Activated T-helper 1 cell treated with anti-CD3 and anti-CD28 coated beads, Interleukin-12 subunit alpha, Interleukin-12 subunit beta, Interleukin-2, Interleukin-4 antibody, amounts not matched to agents 30 ng/mL and 10 ng/mL and 1 ng/mL, durations not matched to agents 14 hours and 24 hours and 36 hours (primary cell): ENCODE measurements at regions not wholly inside any gene's neighbourhood (a gene's known extent, or its start where the extent isn't known, plus 50 kb on each side); places are given as distances from the start of the nearest gene placed in this dataset.

ENCODE experiments used
- DNase-seq: peaks from one replicate; pipeline ENCODE4 v3.0.0; 2021; ENCODE audit warnings: low spot score
- H3K27ac Mint-ChIP-seq: one replicate; pipeline ENCODE4 v1.8.0; 2021; ENCODE audit warnings: mild to moderate bottlenecking, mixed read lengths
- H3K27me3 Mint-ChIP-seq: one replicate; pipeline ENCODE4 v1.8.0; 2022; ENCODE audit warnings: mild to moderate bottlenecking, moderate library complexity, mixed read lengths; ENCODE audit not compliant: insufficient read depth
- H3K36me3 Mint-ChIP-seq: one replicate; pipeline ENCODE4 v1.8.0; 2021; ENCODE audit warnings: low read depth, mixed read lengths
- H3K4me1 Mint-ChIP-seq: one replicate; pipeline ENCODE4 v1.8.0; 2021; ENCODE audit warnings: low read depth, mixed read lengths
- H3K4me3 Mint-ChIP-seq: one replicate; pipeline ENCODE4 v1.8.0; 2021; ENCODE audit warnings: mild to moderate bottlenecking, moderate library complexity, mixed read lengths
- H3K9me3 Mint-ChIP-seq: one replicate; pipeline ENCODE4 v1.8.0; 2021; ENCODE audit warnings: mixed read lengths
- intact Hi-C: fragments of 100-400 bp; cut with micrococcal nuclease; formaldehyde crosslinking; loops from one replicate; pipeline ENCODE4 v1.15.1; 2024

DNA sequence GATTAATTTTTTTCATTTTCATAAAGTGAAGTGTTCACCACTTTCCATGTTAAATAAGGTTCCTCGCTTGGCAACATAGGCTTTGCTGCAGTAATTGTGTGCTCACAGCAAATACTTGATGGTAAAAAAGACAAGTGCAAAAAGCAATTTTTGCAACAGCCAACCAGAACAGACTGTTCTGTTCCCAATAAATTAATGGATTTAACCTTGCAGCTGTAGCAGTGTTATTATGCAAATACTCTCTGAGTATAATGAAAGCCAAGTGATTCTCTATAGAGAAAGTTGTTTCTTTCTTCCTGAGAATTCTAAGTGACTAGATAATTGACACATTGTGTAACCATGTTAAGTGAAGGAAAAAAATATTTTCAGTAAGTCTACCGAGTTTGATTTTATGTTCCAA lies 183.7 kb upstream of the NAALADL2 start:
- DNase-seq = no peak
- Mint-ChIP-seq H3K9me3 (no peaks in the 10 kb centered on the region), H3K27ac (no peak overlapping the region), H3K27me3 (no peaks in the 10 kb centered on the region), H3K36me3 (no peaks in the 10 kb centered on the region), H3K4me1 (no peaks in the 10 kb centered on the region), H3K4me3 (no peak overlapping the region)
- intact Hi-C loops = no loop called here

DNA sequence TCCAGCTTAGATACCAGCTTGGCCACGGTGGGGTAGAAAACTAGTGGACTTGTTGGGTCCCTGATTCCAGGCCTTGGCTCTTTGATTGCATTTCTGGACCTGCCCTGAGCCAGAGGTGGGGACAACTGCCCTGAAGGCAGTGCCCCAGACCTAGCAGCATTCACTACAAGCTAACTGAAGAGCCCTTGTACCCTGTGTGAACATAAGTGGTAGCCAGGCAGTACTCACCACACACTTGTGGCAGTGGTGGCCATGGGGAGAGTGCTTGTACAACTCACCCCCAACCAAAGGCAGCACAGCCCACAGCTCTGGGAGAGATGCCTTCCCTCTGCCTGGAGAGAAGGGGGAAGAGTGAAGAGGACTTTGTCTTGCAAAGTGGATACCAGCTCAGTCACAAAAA lies 177.3 kb upstream of the NAALADL2 start:
- DNase-seq = no peak
- Mint-ChIP-seq H3K4me1 (no peaks in the 10 kb centered on the region), H3K27me3 (no peaks in the 10 kb centered on the region), H3K36me3 (no peaks in the 10 kb centered on the region), H3K9me3 (peaks cover 14% of the 10 kb centered on the region), H3K4me3 (no peak overlapping the region), H3K27ac (no peak overlapping the region)
- intact Hi-C loops = no loop called here

DNA sequence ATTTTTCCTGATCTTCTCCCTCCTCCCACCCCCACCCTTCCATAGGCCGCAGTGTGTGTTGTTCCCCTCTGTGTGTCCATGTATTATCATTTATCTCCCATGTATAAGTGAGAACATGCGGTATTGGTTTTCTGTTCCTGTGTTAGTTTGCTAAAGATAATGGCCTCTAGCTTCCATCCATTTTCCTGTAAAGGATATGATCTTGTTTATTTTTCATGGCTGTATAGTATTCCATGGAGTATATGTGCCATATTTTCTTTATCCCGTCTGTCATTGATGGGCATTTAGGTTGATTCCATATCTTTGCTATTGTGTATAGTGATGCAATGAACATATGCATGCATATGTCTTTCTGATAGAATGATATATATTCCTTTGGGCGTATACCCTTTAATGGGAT lies 173.3 kb upstream of the NAALADL2 start:
- no peak for DNase-seq
- no peaks in the 10 kb centered on the region for H3K4me1 Mint-ChIP-seq
- no peaks in the 10 kb centered on the region for H3K36me3 Mint-ChIP-seq
- H3K27ac Mint-ChIP-seq = no peak overlapping the region
- H3K9me3 Mint-ChIP-seq = peaks cover 19% of the 10 kb centered on the region
- no peak overlapping the region for H3K4me3 Mint-ChIP-seq
- intact Hi-C loops = no loop called here
- H3K27me3 Mint-ChIP-seq = no peaks in the 10 kb centered on the region

DNA sequence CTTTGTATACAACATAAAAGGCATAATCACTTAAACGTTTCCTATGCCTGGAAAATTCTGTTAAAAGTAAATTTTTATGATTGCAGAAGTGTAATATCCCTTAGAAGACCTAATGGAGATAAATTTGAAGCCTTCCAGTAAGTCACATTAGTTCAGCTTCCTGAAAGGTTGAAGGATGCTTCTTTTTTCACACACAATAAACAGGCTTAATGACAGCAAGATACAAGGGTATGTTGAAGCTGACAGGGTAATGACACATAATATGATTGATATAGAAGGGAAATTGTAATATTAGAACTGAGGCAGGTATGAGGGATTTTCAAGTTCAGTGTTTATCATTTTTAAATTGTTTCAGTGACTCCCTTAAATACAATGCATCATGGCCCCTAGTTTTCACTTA lies 161.8 kb upstream of the NAALADL2 start:
- H3K27ac Mint-ChIP-seq = no peak overlapping the region
- no peaks in the 10 kb centered on the region for H3K27me3 Mint-ChIP-seq
- no peaks in the 10 kb centered on the region for H3K4me1 Mint-ChIP-seq
- intact Hi-C loops = no loop called here
- no peak for DNase-seq
- H3K9me3 Mint-ChIP-seq = no peaks in the 10 kb centered on the region
- H3K36me3 Mint-ChIP-seq = no peaks in the 10 kb centered on the region
- no peak overlapping the region for H3K4me3 Mint-ChIP-seq

DNA sequence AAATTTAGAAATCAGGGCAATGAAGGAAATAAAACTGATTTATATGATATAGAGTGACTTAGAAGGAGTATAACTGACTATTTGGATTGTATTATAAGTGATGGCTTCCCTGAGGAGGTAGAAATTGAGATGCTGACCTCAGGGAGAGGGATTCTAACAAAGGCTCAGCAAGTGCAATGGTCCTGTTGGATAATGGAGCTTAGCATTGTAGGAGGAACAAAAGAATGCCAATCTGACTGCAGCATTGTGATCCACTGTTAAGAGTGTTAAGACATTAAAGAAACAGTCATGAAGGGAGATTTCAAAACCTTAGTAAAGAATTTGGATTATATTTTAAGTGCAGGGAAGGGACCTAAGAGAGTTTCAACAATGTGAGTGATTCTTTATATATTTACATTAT lies 158.4 kb upstream of the NAALADL2 start:
- DNase-seq = no peak
- H3K4me3 Mint-ChIP-seq = no peak overlapping the region
- H3K36me3 Mint-ChIP-seq = no peaks in the 10 kb centered on the region
- intact Hi-C loops = no loop called here
- H3K4me1 Mint-ChIP-seq = no peaks in the 10 kb centered on the region
- H3K27ac Mint-ChIP-seq = no peak overlapping the region
- H3K27me3 Mint-ChIP-seq = no peaks in the 10 kb centered on the region
- H3K9me3 Mint-ChIP-seq = no peaks in the 10 kb centered on the region

DNA sequence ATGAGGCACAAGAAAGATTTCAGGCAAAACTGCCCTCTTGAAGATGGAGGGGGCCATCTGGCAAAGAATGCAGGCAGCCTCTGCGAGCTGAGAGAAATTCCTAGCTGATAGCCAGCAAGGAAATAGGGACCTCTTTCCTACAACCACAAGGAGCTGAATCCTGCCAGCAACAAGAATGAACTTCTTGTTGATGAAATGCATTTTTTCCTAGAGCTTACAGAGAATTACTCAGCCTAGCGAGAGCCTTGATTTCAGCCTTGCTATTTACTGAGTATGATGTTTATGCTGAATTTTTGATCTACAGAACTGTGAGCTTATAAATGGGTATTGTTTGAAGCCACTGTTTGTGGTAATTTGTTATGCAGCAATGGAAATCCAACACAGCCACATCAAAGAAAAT lies 148.5 kb upstream of the NAALADL2 start:
- H3K9me3 Mint-ChIP-seq = no peaks in the 10 kb centered on the region
- DNase-seq = no peak
- intact Hi-C loops = no loop called here
- H3K27me3 Mint-ChIP-seq = no peaks in the 10 kb centered on the region
- no peaks in the 10 kb centered on the region for H3K36me3 Mint-ChIP-seq
- H3K27ac Mint-ChIP-seq = no peak overlapping the region
- H3K4me1 Mint-ChIP-seq = no peaks in the 10 kb centered on the region
- H3K4me3 Mint-ChIP-seq = no peak overlapping the region

DNA sequence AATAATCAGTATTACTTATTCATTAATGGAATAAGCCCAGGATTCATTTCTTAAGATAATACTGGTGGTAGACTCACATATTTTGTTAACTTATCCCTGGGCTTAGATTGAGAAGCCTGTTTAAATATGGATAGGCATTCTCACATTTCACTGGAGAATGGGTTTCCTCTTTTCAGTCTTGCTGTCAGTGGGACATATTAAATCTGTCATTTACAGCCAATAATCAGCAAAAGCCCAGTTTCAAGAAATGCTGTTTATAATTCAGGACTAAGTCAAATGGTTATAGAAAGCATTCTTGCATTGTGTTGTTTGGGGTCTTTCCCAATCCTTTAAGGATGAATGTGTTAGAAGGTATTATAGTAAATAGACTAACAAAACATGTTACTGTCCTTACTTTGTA lies 143.7 kb upstream of the NAALADL2 start:
- H3K27me3 Mint-ChIP-seq = no peaks in the 10 kb centered on the region
- no peaks in the 10 kb centered on the region for H3K36me3 Mint-ChIP-seq
- intact Hi-C loops = no loop called here
- DNase-seq = no peak
- H3K9me3 Mint-ChIP-seq = no peaks in the 10 kb centered on the region
- H3K27ac Mint-ChIP-seq = no peak overlapping the region
- no peak overlapping the region for H3K4me3 Mint-ChIP-seq
- H3K4me1 Mint-ChIP-seq = no peaks in the 10 kb centered on the region

DNA sequence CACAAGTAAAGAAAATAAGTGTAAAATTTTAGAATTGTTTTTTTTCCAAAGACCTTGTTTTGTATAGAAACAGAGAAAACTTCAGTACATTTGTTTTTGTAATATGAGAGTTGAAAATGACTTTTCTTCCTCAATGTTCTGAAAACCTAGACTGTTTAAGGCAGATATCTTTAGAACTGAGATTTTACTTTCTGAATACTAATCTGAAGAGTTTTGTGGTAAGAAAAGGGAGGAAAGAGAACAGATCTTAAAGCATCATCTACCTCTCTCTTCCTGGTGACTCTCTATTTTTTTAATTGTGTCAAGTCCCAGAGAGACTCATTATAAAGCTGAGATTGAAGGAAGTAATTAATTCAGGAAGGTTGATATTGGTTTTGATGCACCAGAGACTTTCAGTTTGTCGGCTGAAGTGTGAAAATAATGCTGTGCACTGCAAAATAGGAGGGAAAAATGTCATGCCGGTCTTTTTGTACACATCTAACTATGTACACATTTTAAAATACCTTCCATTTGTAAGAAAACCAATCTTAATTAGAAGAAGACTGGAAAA lies 142.1 kb upstream of the NAALADL2 start:
- Mint-ChIP-seq H3K4me3 (no peak overlapping the region), H3K27me3 (no peaks in the 10 kb centered on the region), H3K9me3 (no peaks in the 10 kb centered on the region), H3K27ac (no peak overlapping the region), H3K36me3 (no peaks in the 10 kb centered on the region), H3K4me1 (no peaks in the 10 kb centered on the region)
- intact Hi-C loops = no loop called here
- DNase-seq = no peak

DNA sequence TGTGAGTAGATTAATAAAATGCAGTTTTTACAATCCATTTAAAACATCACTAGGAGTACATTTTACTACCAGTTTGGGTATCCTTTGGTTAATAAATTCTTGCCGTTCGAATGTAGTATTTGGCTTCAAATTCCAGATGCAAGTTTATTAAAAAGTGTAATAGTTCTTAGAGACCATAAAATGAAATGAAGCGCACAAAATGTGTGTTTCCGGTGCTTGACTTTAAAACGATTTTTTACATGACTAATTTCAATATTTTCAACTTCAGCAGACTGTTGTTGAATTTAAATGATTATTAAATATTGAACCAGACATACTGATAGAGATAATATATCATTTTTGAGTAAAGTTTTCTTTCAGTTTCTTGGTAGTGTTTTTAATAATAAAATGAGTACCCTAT lies 138.4 kb upstream of the NAALADL2 start:
- Mint-ChIP-seq H3K27ac (no peak overlapping the region), H3K27me3 (no peaks in the 10 kb centered on the region), H3K9me3 (no peaks in the 10 kb centered on the region), H3K4me1 (no peaks in the 10 kb centered on the region), H3K4me3 (no peak overlapping the region), H3K36me3 (no peaks in the 10 kb centered on the region)
- intact Hi-C loops = no loop called here
- DNase-seq = no peak

DNA sequence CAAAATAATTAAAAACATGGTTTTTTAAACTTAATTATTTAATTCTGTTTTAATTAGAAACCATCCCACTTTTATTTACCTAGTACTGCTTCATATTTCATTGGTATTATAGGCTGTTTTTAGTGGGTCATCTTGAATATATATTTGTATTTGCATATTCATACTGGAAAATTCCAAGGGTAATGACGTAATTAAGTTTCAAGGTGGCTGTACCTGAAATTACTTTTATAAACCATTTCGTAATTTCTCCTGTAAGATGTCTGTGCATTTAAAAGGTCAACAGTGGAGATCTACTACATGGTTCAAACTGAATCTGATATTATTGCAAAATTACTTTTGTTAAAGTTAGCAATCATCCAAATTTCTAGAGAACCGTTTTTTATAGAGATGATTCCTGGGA lies 133.8 kb upstream of the NAALADL2 start:
- no peak overlapping the region for H3K27ac Mint-ChIP-seq
- no peaks in the 10 kb centered on the region for H3K27me3 Mint-ChIP-seq
- no peaks in the 10 kb centered on the region for H3K9me3 Mint-ChIP-seq
- no peaks in the 10 kb centered on the region for H3K4me1 Mint-ChIP-seq
- DNase-seq = no peak
- H3K36me3 Mint-ChIP-seq = no peaks in the 10 kb centered on the region
- H3K4me3 Mint-ChIP-seq = no peak overlapping the region
- intact Hi-C loops = no loop called here

DNA sequence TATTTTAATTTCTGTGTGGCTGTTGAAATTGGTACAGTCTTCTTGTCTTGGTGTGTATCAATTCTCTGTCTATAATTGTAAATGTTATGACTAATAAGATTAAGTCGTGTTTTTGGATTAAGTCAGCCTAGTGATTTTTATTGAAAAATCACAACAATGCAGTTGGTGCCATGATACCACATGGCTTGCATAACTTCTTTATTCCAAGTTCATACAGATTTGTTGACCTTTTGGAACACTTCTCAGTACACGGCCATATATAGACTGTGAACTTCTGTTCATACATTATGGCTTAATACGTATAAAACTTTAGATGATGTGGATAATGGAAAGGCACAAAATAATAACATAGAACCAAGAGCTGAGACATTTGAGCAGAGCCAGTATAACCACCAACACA lies 121.2 kb upstream of the NAALADL2 start:
- H3K4me1 Mint-ChIP-seq = no peaks in the 10 kb centered on the region
- H3K9me3 Mint-ChIP-seq = peaks cover 5% of the 10 kb centered on the region
- no peak for DNase-seq
- no peaks in the 10 kb centered on the region for H3K27me3 Mint-ChIP-seq
- H3K27ac Mint-ChIP-seq = no peak overlapping the region
- H3K36me3 Mint-ChIP-seq = no peaks in the 10 kb centered on the region
- intact Hi-C loops = no loop called here
- no peak overlapping the region for H3K4me3 Mint-ChIP-seq

DNA sequence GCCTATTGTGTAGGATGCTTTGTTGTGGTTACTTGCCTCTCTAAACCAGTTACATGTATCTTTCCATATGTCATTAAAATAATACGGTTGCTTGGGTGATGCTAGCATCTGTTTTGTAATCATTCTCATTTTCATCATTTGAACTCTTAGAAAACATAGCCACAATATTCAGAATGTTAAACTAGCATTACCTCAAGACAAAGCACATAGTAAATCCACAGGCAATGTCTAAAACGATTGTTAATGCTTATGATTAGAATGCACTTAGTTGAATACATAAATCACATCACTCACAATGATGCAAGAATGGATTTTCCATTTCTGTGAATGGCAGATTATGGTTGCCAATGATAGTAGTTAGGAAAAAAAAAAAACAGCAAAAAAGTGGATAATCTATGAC lies 110.0 kb upstream of the NAALADL2 start:
- H3K4me3 Mint-ChIP-seq = no peak overlapping the region
- H3K9me3 Mint-ChIP-seq = peaks cover 11% of the 10 kb centered on the region
- H3K27me3 Mint-ChIP-seq = no peaks in the 10 kb centered on the region
- intact Hi-C loops = no loop called here
- H3K36me3 Mint-ChIP-seq = no peaks in the 10 kb centered on the region
- no peak for DNase-seq
- no peak overlapping the region for H3K27ac Mint-ChIP-seq
- no peaks in the 10 kb centered on the region for H3K4me1 Mint-ChIP-seq

DNA sequence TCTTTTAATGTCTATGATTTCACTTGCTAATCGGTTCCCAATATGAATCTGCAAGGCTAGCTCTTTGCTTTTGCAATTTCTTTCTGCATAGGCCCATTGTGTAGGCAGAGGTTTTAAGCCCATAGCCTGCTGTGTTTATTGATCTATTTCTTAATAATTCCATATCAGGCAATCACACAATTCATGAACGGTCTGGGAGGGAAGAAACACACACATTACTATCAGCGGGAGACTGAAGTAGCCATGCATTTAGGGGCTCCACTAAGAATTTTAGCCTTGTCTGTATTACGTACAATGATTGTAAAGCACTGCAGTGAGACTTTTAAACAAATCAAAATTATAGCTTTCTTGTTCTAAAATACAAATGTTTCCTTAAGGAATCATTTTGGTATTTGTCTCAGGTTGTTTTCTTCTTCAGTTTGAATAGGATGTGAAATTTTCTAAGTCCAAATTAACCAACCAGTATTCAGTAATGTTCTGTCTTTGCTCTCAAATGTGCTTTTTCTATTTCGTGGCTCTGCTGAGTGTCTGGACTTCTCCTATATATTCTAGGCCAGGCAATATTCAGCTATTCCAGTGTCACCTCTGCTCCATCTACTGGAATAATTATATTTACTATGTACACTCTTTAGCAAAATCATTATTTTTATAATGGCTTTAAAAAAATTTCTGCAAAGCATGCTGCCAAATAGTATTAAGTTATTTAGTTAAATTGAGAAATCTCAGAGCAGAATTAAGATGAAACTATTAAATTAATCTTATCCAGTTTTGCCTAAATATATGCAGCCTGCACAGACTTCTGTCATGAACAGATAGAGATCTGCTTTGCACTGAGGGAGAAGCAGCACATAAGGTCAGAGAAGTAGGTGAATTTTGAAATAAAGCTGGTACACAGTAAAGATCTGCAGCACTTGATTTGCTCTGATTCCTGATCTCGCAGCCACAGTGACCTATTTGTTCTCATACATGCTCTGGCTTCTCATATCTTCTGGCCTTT lies 103.0 kb upstream of the NAALADL2 start:
- H3K4me3 Mint-ChIP-seq = no peak overlapping the region
- intact Hi-C loops = no loop called here
- no peak for DNase-seq
- no peaks in the 10 kb centered on the region for H3K36me3 Mint-ChIP-seq
- H3K27me3 Mint-ChIP-seq = no peaks in the 10 kb centered on the region
- peaks cover 4% of the 10 kb centered on the region for H3K9me3 Mint-ChIP-seq
- H3K27ac Mint-ChIP-seq = no peak overlapping the region
- H3K4me1 Mint-ChIP-seq = no peaks in the 10 kb centered on the region
